ENCODE measurements at regions not wholly inside any gene's neighbourhood (a gene's known extent, or its start where the extent isn't known, plus 50 kb on each side); places are given as distances from the start of the nearest gene placed in this dataset.

GRCh38 chr1:220380885-220381284, 108.6 kb upstream of the RAB3GAP2 start:
- TF ChIP-seq ZNF384 (IDR thresholded peaks at IDR 0.05) (no peak), ELF4 (IDR thresholded peaks at IDR 0.05) (no peak), SP1 (IDR thresholded peaks at IDR 0.05) (no peak), PKNOX1 (IDR thresholded peaks at IDR 0.05) (no peak), ARNT (IDR thresholded peaks at IDR 0.05) (no peak), FOXM1 (IDR thresholded peaks at IDR 0.05; ENCODE audit: borderline replicate concordance) (no peak), HDGF (IDR thresholded peaks at IDR 0.05; ENCODE audit: borderline replicate concordance) (no peak), FOXA1 (IDR thresholded peaks at IDR 0.05) (no peak), TARDBP (IDR thresholded peaks at IDR 0.05) (no peak), LEF1 (IDR thresholded peaks at IDR 0.05; ENCODE audit: borderline replicate concordance) (no peak), BHLHE40 (IDR thresholded peaks at IDR 0.05; ENCODE audit: borderline replicate concordance) (no peak), SUZ12 (IDR thresholded peaks at IDR 0.05) (no peak), CTBP1 (IDR thresholded peaks at IDR 0.05; ENCODE audit: borderline replicate concordance) (no peak), FOXK2 (IDR thresholded peaks at IDR 0.05) (no peak), NFRKB (IDR thresholded peaks at IDR 0.05) (no peak)
- no peak for DNase-seq (ENCODE audit: extremely low spot score)
- CTCF ChIA-PET = no interaction called here
- POLR2A ChIA-PET = no interaction called here

- no peak for DNase-seq (ENCODE audit: extremely low spot score)
- TF ChIP-seq L3MBTL2 (conservative IDR thresholded peaks at IDR 0.05) (no peak), CTBP1 (IDR thresholded peaks at IDR 0.05; ENCODE audit: borderline replicate concordance) (no peak), LEF1 (IDR thresholded peaks at IDR 0.05; ENCODE audit: borderline replicate concordance) (no peak), PKNOX1 (IDR thresholded peaks at IDR 0.05) (no peak), ARNT (IDR thresholded peaks at IDR 0.05) (no peak), TARDBP (IDR thresholded peaks at IDR 0.05) (no peak), FOXK2 (IDR thresholded peaks at IDR 0.05) (no peak), FOXA1 (IDR thresholded peaks at IDR 0.05) (no peak), SUZ12 (IDR thresholded peaks at IDR 0.05) (no peak), BHLHE40 (IDR thresholded peaks at IDR 0.05; ENCODE audit: borderline replicate concordance) (no peak), FOXM1 (IDR thresholded peaks at IDR 0.05; ENCODE audit: borderline replicate concordance) (no peak), NFRKB (IDR thresholded peaks at IDR 0.05) (no peak), HDGF (IDR thresholded peaks at IDR 0.05; ENCODE audit: borderline replicate concordance) (no peak), SP1 (IDR thresholded peaks at IDR 0.05) (no peak), ZNF384 (IDR thresholded peaks at IDR 0.05) (no peak), ELF4 (IDR thresholded peaks at IDR 0.05) (no peak)
- CTCF ChIA-PET = interaction anchor here (0.6 to 0.8 kb wide), 2 partner anchors 82 to 323 kb away, joined by 3 read pairs; no protein-coding TSS in a partner anchor
- POLR2A ChIA-PET = no interaction called here
Observed at GRCh38 chr1:220378571-220379302, 106.5 kb upstream of the RAB3GAP2 start.

GRCh38 chr1:220375715-220376114, 103.5 kb upstream of the RAB3GAP2 start:
- ChIA-PET CTCF (no interaction called here), POLR2A (no interaction called here)
- no peak for TF ChIP-seq PKNOX1 (IDR thresholded peaks at IDR 0.05)
- TF ChIP-seq SUZ12 (IDR thresholded peaks at IDR 0.05) = no peak
- no peak for TF ChIP-seq HDGF (IDR thresholded peaks at IDR 0.05; ENCODE audit: borderline replicate concordance)
- TF ChIP-seq CTBP1 (IDR thresholded peaks at IDR 0.05; ENCODE audit: borderline replicate concordance) = no peak
- no peak for TF ChIP-seq FOXM1 (IDR thresholded peaks at IDR 0.05; ENCODE audit: borderline replicate concordance)
- TF ChIP-seq SP1 (IDR thresholded peaks at IDR 0.05) = no peak
- TF ChIP-seq ARNT (IDR thresholded peaks at IDR 0.05) = no peak
- no peak for TF ChIP-seq FOXA1 (IDR thresholded peaks at IDR 0.05)
- TF ChIP-seq BHLHE40 (IDR thresholded peaks at IDR 0.05; ENCODE audit: borderline replicate concordance) = no peak
- TF ChIP-seq ELF4 (IDR thresholded peaks at IDR 0.05) = no peak
- no peak for TF ChIP-seq ZNF384 (IDR thresholded peaks at IDR 0.05)
- no peak for TF ChIP-seq NFRKB (IDR thresholded peaks at IDR 0.05)
- TF ChIP-seq LEF1 (IDR thresholded peaks at IDR 0.05; ENCODE audit: borderline replicate concordance) = no peak
- DNase-seq (ENCODE audit: extremely low spot score) = no peak

GRCh38 chr1:220374449-220374848, 102.2 kb upstream of the RAB3GAP2 start:
- CTCF ChIA-PET = no interaction called here
- TF ChIP-seq L3MBTL2 (conservative IDR thresholded peaks at IDR 0.05) (no peak), SUZ12 (IDR thresholded peaks at IDR 0.05) (no peak), HDGF (IDR thresholded peaks at IDR 0.05; ENCODE audit: borderline replicate concordance) (no peak), ARNT (IDR thresholded peaks at IDR 0.05) (no peak), PKNOX1 (IDR thresholded peaks at IDR 0.05) (no peak), FOXM1 (IDR thresholded peaks at IDR 0.05; ENCODE audit: borderline replicate concordance) (no peak), FOXA1 (IDR thresholded peaks at IDR 0.05) (no peak), TARDBP (IDR thresholded peaks at IDR 0.05) (no peak), ZNF384 (IDR thresholded peaks at IDR 0.05) (no peak), ELF4 (IDR thresholded peaks at IDR 0.05) (no peak), FOXK2 (IDR thresholded peaks at IDR 0.05) (no peak)
- POLR2A ChIA-PET = no interaction called here
- DNase-seq (ENCODE audit: extremely low spot score) = no peak

- CTCF ChIA-PET = no interaction called here
- POLR2A ChIA-PET = interaction anchor here (0.7 kb wide), 1 partner anchor 9 kb away, joined by 3 read pairs; no protein-coding TSS in a partner anchor
- TF ChIP-seq TARDBP (IDR thresholded peaks at IDR 0.05) (no peak), CTBP1 (IDR thresholded peaks at IDR 0.05; ENCODE audit: borderline replicate concordance) (no peak), ZNF384 (IDR thresholded peaks at IDR 0.05) (no peak), SP1 (IDR thresholded peaks at IDR 0.05) (no peak), LEF1 (IDR thresholded peaks at IDR 0.05; ENCODE audit: borderline replicate concordance) (no peak), ELF4 (IDR thresholded peaks at IDR 0.05) (no peak), L3MBTL2 (conservative IDR thresholded peaks at IDR 0.05) (no peak), FOXK2 (IDR thresholded peaks at IDR 0.05) (no peak), NFRKB (IDR thresholded peaks at IDR 0.05) (no peak), ARNT (IDR thresholded peaks at IDR 0.05) (no peak), FOXA1 (IDR thresholded peaks at IDR 0.05) (no peak), HDGF (IDR thresholded peaks at IDR 0.05; ENCODE audit: borderline replicate concordance) (no peak), FOXM1 (IDR thresholded peaks at IDR 0.05; ENCODE audit: borderline replicate concordance) (no peak), BHLHE40 (IDR thresholded peaks at IDR 0.05; ENCODE audit: borderline replicate concordance) (no peak), PKNOX1 (IDR thresholded peaks at IDR 0.05) (no peak), SUZ12 (IDR thresholded peaks at IDR 0.05) (no peak)
- DNase-seq (ENCODE audit: extremely low spot score) = no peak
Observed at GRCh38 chr1:220372451-220372850, 100.2 kb upstream of the RAB3GAP2 start.
